GM18502 (cell line): ENCODE measurements at regions not wholly inside any gene's neighbourhood (a gene's known extent, or its start where the extent isn't known, plus 50 kb on each side); places are given as distances from the start of the nearest gene placed in this dataset.

Source experiments
- ATAC-seq: cut with Tn5 transposase; IDR thresholded peaks from one replicate; pipeline ENCODE4 v1.9.1; 2021; ENCODE audit warnings: mild to moderate bottlenecking; ENCODE audit not compliant: unreplicated experiment, poor library complexity

- ATAC-seq = no peak
These were observed 423.0 kb upstream of the CD180 start for GRCh38 chr5:67619636-67620035.

GRCh38 chr5:67619235-67619634 is 422.6 kb upstream of the CD180 start:
- ATAC-seq = no peak

- no peak for ATAC-seq
These were observed 420.5 kb upstream of the CD180 start for GRCh38 chr5:67617051-67617450.

- no peak for ATAC-seq
These were observed 416.4 kb upstream of the CD180 start for GRCh38 chr5:67612961-67613360.

- no peak for ATAC-seq
These were observed 413.8 kb upstream of the CD180 start for GRCh38 chr5:67610186-67610912.

- no peak for ATAC-seq
These were observed 411.4 kb upstream of the CD180 start for GRCh38 chr5:67607958-67608357.

- no peak for ATAC-seq
These were observed 410.0 kb upstream of the CD180 start for GRCh38 chr5:67606586-67606947.

GRCh38 chr5:67605730-67606585 is 409.4 kb upstream of the CD180 start:
- no peak for ATAC-seq

- ATAC-seq = no peak
These were observed 394.9 kb upstream of the CD180 start for GRCh38 chr5:67591491-67591890.

- no peak for ATAC-seq
These were observed 391.8 kb upstream of the CD180 start for GRCh38 chr5:67588389-67588788.

GRCh38 chr5:67581203-67581602 is 384.6 kb upstream of the CD180 start:
- no peak for ATAC-seq

GRCh38 chr5:67578011-67578410 is 381.4 kb upstream of the CD180 start:
- ATAC-seq = no peak

GRCh38 chr5:67577424-67577823 is 380.8 kb upstream of the CD180 start:
- ATAC-seq = no peak

- ATAC-seq = no peak
These were observed 379.5 kb upstream of the CD180 start for GRCh38 chr5:67576112-67576511.

GRCh38 chr5:67575087-67575486 is 378.5 kb upstream of the CD180 start:
- ATAC-seq = no peak

- ATAC-seq = no peak
These were observed 364.7 kb upstream of the CD180 start for GRCh38 chr5:67561151-67561932.

GRCh38 chr5:67552773-67553172 is 356.2 kb upstream of the CD180 start:
- ATAC-seq = no peak

- no peak for ATAC-seq
These were observed 353.3 kb upstream of the CD180 start for GRCh38 chr5:67549947-67550346.

GRCh38 chr5:67549296-67549618 is 352.7 kb upstream of the CD180 start:
- no peak for ATAC-seq

GRCh38 chr5:67548520-67549295 is 352.1 kb upstream of the CD180 start:
- ATAC-seq = no peak
